SU-DHL-6 (cell line): ENCODE measurements at regions not wholly inside any gene's neighbourhood (a gene's known extent, or its start where the extent isn't known, plus 50 kb on each side); places are given as distances from the start of the nearest gene placed in this dataset.

Experiments used
- H2AFZ ChIP-seq: fragments of 200-600 bp; sonication (generic); 2 replicates; pipeline ENCODE4 v1.6.1; 2014; ENCODE audit warnings: low read depth, mild to moderate bottlenecking, moderate library complexity, mixed read lengths, antibody characterized with exemption, low read length; ENCODE audit not compliant: severe bottlenecking
- H3F3A ChIP-seq: fragments of 200-600 bp; shearing (Covaris generic); 2 replicates; pipeline ENCODE4 v1.6.0; 2016; ENCODE audit warnings: antibody characterized with exemption, mild to moderate bottlenecking; ENCODE audit not compliant: insufficient read depth
- H3K27ac ChIP-seq: fragments of 200-600 bp; sonication (generic); 2 replicates; pipeline ENCODE4 v1.5.1; 2016; ENCODE audit warnings: low read depth, mild to moderate bottlenecking, low read length, moderate library complexity, mixed read lengths
- H3K27me3 ChIP-seq: fragments of 200-600 bp; sonication (generic), shearing (Covaris generic); 2 replicates; pipeline ENCODE4 v1.6.0; 2014; ENCODE audit warnings: mild to moderate bottlenecking, low read length
- H3K36me3 ChIP-seq: fragments of 200-600 bp; sonication (generic); 2 replicates; pipeline ENCODE4 v1.6.1; 2014; ENCODE audit warnings: mild to moderate bottlenecking, low read length, mixed read lengths
- H3K4me2 ChIP-seq: fragments of 300-600, 200-600 bp; shearing (Covaris generic), sonication (generic); 2 replicates; pipeline ENCODE4 v1.6.0; 2014; ENCODE audit warnings: low read length, low read depth, mild to moderate bottlenecking; ENCODE audit not compliant: poor library complexity, severe bottlenecking
- H3K4me3 ChIP-seq: fragments of 200-600 bp; sonication (generic); 2 replicates; pipeline ENCODE4 v1.5.1; 2014; ENCODE audit warnings: antibody characterized with exemption, low read length, mild to moderate bottlenecking, mixed read lengths; ENCODE audit not compliant: insufficient read depth, poor library complexity, severe bottlenecking
- H3K79me2 ChIP-seq: fragments of 200-600 bp; sonication (generic); 2 replicates; pipeline ENCODE4 v1.6.1; 2014; ENCODE audit warnings: mild to moderate bottlenecking, low read length, moderate library complexity; ENCODE audit not compliant: insufficient read depth
- H3K9ac ChIP-seq: fragments of 200-600 bp; sonication (generic); 2 replicates; pipeline ENCODE4 v1.7.0; 2014; ENCODE audit warnings: mild to moderate bottlenecking, low read length
- H3K9me2 ChIP-seq: fragments of 200-600 bp; sonication (generic); replicated peaks from 2 replicates; pipeline ENCODE4 v1.6.1; 2014; ENCODE audit warnings: low read length; ENCODE audit not compliant: insufficient read depth
- H3K9me3 ChIP-seq: fragments of 200-600 bp; sonication (generic); 2 replicates; pipeline ENCODE4 v1.6.1; 2014; ENCODE audit warnings: low read length, mixed read lengths; ENCODE audit not compliant: insufficient read depth
- H4K20me1 ChIP-seq: fragments of 200-600 bp; sonication (generic); 2 replicates; pipeline ENCODE4 v1.6.1; 2014; ENCODE audit warnings: low read depth, mild to moderate bottlenecking, antibody characterized with exemption, low read length, moderate library complexity, mixed read lengths
- EZH2phosphoT487 ChIP-seq: fragments of 200-600 bp; sonication (generic), shearing (Covaris generic); conservative IDR thresholded peaks from 2 replicates; pipeline ENCODE4 v1.6.1; 2018; ENCODE audit warnings: mild to moderate bottlenecking, antibody characterized with exemption, low read length, moderate library complexity, mixed read lengths
- TF ChIP-seq, protein P1 (sequence below): fragments of 200-600 bp; sonication (generic); IDR thresholded peaks from one replicate; pipeline ENCODE4 v1.5.1; 2017; ENCODE audit warnings: antibody characterized with exemption, mild to moderate bottlenecking, low read length, moderate library complexity; ENCODE audit not compliant: insufficient read depth, poor library complexity, severe bottlenecking

DNA sequence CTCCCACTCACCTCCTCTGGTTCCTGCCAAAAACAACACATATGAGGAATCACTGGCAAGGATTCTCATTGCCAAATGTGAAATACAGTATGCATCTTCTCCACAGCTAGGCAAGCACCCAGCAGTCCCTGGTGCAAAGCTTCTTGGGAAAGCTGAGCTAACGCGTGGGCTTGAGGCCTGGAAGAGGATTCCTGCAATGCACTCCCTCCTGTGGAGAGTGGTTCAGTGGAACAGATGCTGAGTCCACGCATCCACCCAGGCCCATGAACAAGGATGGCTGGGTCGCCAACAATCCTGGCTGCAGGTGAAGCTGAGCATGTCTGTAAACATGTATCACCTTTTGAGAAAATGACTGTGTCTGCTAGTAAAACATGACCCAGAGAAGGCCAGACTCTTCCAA lies 113.2 kb upstream of the CHST15 start:
- H3K36me3 ChIP-seq = no peaks in the 10 kb centered on the region

DNA sequence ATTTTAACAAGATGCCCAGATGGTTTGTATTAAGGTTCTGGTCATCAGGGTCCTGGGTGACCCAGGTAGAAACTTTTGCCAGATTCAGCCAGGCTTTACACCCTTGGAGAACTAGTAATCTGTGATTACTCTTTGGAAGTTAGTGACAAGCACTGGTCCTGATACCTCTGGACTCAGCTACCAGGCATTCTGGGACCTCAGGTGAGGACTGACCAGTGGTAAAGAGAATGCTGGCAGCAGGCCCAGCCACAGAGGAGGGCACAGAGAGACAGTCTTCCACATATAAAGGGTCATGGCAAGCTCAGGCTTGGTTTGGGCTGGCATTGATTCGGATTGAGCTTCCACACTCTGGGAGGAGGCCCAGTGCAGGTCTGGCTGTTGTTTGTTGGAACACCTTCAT lies 112.0 kb upstream of the CHST15 start:
- no peaks in the 10 kb centered on the region for H3K27me3 ChIP-seq
- no peaks in the 10 kb centered on the region for H3F3A ChIP-seq
- H3K36me3 ChIP-seq = no peaks in the 10 kb centered on the region
- H3K9me2 ChIP-seq = no peaks in the 10 kb centered on the region
- H3K27ac ChIP-seq = no peak overlapping the region
- no peaks in the 10 kb centered on the region for H4K20me1 ChIP-seq
- no peak overlapping the region for H3K4me2 ChIP-seq
- no peak overlapping the region for H3K4me3 ChIP-seq
- no peaks in the 10 kb centered on the region for H3K79me2 ChIP-seq
- TF ChIP-seq, protein P1, sequence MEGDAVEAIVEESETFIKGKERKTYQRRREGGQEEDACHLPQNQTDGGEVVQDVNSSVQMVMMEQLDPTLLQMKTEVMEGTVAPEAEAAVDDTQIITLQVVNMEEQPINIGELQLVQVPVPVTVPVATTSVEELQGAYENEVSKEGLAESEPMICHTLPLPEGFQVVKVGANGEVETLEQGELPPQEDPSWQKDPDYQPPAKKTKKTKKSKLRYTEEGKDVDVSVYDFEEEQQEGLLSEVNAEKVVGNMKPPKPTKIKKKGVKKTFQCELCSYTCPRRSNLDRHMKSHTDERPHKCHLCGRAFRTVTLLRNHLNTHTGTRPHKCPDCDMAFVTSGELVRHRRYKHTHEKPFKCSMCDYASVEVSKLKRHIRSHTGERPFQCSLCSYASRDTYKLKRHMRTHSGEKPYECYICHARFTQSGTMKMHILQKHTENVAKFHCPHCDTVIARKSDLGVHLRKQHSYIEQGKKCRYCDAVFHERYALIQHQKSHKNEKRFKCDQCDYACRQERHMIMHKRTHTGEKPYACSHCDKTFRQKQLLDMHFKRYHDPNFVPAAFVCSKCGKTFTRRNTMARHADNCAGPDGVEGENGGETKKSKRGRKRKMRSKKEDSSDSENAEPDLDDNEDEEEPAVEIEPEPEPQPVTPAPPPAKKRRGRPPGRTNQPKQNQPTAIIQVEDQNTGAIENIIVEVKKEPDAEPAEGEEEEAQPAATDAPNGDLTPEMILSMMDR = no peak
- no peak for TF ChIP-seq EZH2phosphoT487
- no peak overlapping the region for H2AFZ ChIP-seq
- H3K9ac ChIP-seq = no peak overlapping the region
- H3K9me3 ChIP-seq = no peaks in the 10 kb centered on the region; the same call in 1 of the 2 replicates

More for the DNA sequence above, 113.2 kb upstream of the CHST15 start:
- H3K79me2 ChIP-seq = no peaks in the 10 kb centered on the region
- H3K9ac ChIP-seq = no peak overlapping the region
- H4K20me1 ChIP-seq = no peaks in the 10 kb centered on the region
- H3K4me2 ChIP-seq = no peak overlapping the region
- H3K9me3 ChIP-seq = no peaks in the 10 kb centered on the region; the same call in 1 of the 2 replicates
- TF ChIP-seq, protein P1 = no peak
- TF ChIP-seq EZH2phosphoT487 = no peak
- H3K27me3 ChIP-seq = no peaks in the 10 kb centered on the region
- no peak overlapping the region for H3K4me3 ChIP-seq
- no peaks in the 10 kb centered on the region for H3K9me2 ChIP-seq
- H3K27ac ChIP-seq = no peak overlapping the region
- H2AFZ ChIP-seq = no peak overlapping the region
- H3F3A ChIP-seq = no peaks in the 10 kb centered on the region

DNA sequence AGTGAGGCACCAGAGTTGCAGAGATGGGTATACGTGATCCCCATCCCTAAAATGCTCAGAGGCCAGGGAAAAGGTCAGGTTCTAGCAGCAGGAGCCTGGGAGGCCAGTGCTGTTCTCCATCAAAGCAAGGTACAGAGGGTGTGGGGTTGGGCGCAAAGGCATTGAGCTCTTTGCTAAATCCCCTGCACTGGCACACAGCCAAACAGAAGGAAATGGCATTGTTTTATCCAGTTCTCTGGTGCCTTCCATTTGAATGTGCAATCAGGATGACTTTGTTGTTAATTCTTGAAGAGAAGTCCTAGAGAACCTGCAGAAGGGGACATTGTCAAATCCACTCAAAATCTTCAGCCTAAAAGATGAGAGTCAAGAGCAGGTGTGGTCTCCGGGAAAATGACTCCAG lies 111.3 kb upstream of the CHST15 start:
- no peaks in the 10 kb centered on the region for H3K27me3 ChIP-seq
- H3K4me2 ChIP-seq = no peak overlapping the region
- no peaks in the 10 kb centered on the region for H3K9me3 ChIP-seq
- TF ChIP-seq EZH2phosphoT487 = no peak
- TF ChIP-seq, protein P1 = no peak
- H3K36me3 ChIP-seq = no peaks in the 10 kb centered on the region
- no peak overlapping the region for H3K27ac ChIP-seq
- no peaks in the 10 kb centered on the region for H3K9me2 ChIP-seq
- no peaks in the 10 kb centered on the region for H4K20me1 ChIP-seq
- no peaks in the 10 kb centered on the region for H3K79me2 ChIP-seq
- no peak overlapping the region for H3K9ac ChIP-seq
- no peak overlapping the region for H3K4me3 ChIP-seq
- H2AFZ ChIP-seq = no peak overlapping the region
- no peaks in the 10 kb centered on the region for H3F3A ChIP-seq

DNA sequence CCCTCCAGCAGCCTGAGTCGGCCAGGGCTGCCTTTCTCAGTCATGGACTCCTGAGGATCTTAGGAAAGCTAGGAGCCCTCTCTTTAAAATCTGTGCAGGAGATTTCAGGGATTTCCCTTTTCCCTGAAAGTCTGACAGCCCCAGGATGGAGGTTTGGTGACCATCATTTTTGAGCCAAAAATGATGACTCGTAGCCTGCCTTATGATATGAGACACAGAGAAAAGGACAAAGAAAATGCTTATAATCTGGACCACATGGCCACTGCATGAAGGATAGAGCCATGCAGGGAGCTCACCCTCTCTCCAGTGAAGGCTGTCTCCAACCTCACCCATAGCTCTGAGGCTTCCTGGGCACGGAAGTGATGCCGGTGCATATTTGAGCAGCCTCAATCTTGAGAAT lies 106.6 kb upstream of the CHST15 start:
- Histone ChIP-seq H3F3A (no peaks in the 10 kb centered on the region), H3K9me3 (no peaks in the 10 kb centered on the region), H3K4me2 (no peak overlapping the region), H3K79me2 (no peaks in the 10 kb centered on the region), H3K4me3 (no peak overlapping the region), H3K27me3 (no peaks in the 10 kb centered on the region), H3K27ac (no peak overlapping the region), H3K36me3 (no peaks in the 10 kb centered on the region), H3K9me2 (no peaks in the 10 kb centered on the region), H4K20me1 (no peaks in the 10 kb centered on the region), H3K9ac (no peak overlapping the region), H2AFZ (no peak overlapping the region)
- no peak for TF ChIP-seq EZH2phosphoT487
- TF ChIP-seq, protein P1 = no peak
